SKM-1 (cell line): ENCODE measurements at regions not wholly inside any gene's neighbourhood (a gene's known extent, or its start where the extent isn't known, plus 50 kb on each side); places are given as distances from the start of the nearest gene placed in this dataset.

Source experiments
- DNase-seq: peaks from one replicate; lab custom pipeline; 2025; ENCODE audit not compliant: unreplicated experiment; lab: John Stamatoyannopoulos, UW

- no peak for DNase-seq
Measured at GRCh38 chr2:147384659-147385058, 460.2 kb upstream of the ACVR2A start.

DNA sequence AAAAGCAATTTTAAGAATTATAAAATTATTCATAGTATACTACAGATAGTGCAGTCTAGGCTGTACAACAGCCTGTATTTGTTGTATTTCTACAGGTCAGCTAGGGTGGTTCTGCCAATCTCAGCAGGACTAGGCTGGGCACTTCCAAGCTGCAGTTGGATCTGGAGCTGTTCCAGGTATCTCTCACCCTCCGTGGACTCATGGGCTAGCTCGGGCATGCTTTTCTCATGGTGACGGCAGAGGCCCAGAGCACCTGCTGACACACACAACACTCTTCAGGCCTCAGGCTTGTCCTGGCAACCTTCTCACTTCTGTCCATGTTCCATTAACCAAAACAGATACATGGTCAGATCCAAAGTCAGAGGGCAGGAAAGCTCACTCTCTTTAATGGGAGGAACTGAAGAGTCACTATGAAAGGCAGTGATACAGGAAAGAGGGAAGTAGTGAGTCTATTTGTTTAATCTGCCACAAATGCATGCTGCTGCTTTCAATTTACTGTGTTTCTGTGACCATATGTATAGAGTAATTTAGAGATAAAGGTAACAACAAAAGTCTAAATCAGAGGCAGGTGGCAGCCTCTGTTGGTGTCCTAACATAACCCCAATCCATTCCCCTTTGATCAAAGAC, 462.4 kb upstream of the ACVR2A start:
- DNase-seq, result no peak

GRCh38 chr2:147378403-147378802, 466.4 kb upstream of the ACVR2A start:
- no peak for DNase-seq

DNA sequence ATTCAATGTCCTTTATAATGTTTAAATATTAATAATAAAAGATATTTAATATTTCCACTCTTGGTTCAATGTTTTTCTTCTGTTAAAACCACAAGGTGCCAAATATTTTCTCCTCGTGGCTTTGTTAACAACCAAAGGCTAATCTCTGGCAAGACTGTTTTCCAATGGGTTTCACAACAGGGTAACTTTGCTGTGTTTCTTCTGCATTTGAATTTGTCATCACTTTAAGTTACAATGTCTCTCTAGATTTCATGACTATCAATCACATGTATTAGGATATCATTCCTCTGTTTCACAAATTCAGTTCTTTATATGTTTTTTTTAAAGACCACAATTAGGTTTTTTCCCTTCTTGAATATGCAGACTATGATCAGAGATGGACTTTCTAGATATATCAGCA, 469.8 kb upstream of the ACVR2A start:
- no peak for DNase-seq

- no peak for DNase-seq
Measured at GRCh38 chr2:147374423-147374811, 470.4 kb upstream of the ACVR2A start.

DNA sequence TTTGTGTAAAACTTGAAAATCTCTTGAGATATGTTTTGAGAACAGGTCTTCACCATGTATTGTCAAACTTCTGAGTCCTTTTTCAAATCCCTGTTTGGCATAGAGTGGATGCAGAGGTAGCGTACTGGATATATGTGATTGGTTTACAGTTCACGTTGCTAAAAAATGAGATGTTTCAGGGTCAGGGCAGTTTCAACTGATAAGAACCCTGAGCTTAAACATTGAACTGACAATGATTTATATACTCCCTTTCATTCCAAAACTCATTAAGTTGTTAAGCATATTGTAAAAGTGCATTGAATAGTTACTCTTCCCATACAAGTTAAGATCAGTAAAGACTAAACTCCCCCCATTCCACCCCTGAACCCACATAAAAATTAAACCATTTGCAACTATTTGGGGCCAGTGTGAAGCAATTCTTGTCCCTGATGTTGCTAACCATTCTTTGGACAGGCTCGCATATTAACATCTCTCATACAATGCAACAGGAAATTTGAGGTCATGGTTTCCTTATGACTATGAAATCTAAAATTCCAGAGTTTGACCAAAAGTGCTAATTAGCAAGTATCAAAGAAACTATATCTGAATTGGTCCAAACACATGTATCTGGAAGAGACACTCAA, 470.9 kb upstream of the ACVR2A start:
- no peak for DNase-seq

GRCh38 chr2:147368306-147368705, 476.5 kb upstream of the ACVR2A start:
- no peak for DNase-seq

DNA sequence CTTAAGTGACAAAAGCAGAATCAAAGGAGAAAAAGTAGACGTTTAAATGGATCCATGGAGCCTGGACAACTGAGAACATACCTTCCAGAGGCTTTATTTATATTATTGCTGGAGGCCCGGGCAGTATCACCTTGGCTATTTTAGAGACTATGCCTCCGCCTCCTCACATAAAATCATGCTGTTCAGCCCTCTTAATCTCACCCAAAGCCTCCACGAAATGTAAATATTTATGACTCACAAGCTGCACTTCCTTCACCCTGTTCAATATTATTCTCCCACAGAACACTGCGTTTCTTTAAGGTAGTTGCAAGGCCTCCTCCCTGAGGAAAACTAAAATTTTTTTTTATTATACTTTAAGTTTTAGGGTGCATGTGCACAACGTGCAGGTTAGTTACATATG, 478.6 kb upstream of the ACVR2A start:
- no peak for DNase-seq

DNA sequence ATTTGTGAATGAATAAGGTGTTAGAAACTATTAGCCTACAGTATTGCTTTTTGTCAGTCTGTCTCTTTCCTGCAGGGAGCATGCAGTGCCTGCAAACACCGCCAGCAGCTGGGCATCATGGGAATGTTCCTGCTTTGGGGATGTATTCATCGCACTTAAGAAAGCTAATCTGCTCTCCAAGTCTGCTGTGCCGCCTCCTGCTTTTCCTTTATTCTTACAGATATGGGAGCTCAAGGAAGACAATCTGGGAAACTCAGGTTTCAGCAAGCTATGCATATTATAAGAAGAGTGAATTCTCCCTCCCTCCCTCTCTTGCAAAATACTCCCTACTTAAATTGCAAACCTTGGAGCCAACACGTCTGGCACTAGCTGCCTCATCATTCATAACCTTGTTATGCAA, 479.2 kb upstream of the ACVR2A start:
- DNase-seq, result no peak

DNA sequence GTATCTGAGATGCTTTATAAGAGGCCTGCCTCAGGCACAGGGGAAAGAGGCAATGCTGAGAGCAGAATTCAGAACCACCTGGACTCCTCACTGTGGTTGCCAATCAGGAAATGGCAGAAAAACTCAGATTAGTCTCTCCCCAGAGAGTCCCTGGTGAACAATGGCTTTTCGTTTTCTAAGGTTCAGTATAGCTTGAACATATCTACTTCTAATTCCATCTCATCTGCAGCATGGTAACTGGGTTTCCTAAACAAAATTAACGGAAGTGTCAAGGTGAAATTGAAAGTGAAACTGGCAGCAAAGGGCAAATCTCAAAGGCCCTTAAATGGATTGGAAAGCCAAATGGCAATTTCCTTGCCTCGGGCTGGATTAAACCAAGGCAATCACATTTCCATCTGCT, 480.2 kb upstream of the ACVR2A start:
- no peak for DNase-seq

DNA sequence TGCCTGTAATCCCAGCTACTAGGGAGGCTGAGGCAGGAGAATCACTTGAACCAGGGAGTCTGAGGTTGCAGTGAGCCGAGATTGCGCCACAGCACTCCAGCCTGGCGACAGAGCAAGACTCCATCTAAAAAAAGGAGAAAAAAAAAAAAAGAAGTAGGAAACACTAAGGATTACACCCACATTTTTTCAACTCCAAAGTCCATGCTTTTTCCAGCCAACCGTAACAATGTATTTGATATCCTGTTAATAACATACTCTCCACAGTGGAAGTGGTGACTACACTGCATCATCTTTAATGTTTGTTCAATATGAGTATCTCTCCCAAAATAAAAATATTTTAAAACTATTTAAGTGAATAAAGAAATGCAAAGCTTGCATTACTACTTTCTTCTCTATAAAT, 481.6 kb upstream of the ACVR2A start:
- no peak for DNase-seq

DNA sequence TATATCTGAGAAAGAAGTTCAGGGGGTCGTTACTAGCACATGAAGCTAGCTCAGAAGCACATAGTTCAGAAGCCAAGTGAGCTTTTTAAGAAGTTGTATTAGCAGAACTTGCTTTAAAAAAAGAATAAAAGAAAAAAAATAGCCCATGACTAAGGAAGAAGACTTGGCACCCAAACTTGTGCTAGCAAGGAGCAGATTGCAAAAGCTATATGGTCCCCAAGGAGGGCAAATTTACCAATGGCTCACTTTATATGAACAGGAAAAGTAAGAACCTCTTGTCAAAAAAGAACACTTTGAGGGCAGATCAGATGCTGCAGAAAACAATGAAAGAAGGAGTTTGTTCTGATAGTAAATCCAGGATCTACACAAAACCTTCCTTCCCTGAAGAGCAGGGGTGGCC, 486.5 kb upstream of the ACVR2A start:
- DNase-seq, result no peak

GRCh38 chr2:147356157-147356556, 488.7 kb upstream of the ACVR2A start:
- no peak for DNase-seq

GRCh38 chr2:147355706-147356105, 489.1 kb upstream of the ACVR2A start:
- no peak for DNase-seq

GRCh38 chr2:147353072-147353381, 491.8 kb upstream of the ACVR2A start:
- DNase-seq, result no peak

DNA sequence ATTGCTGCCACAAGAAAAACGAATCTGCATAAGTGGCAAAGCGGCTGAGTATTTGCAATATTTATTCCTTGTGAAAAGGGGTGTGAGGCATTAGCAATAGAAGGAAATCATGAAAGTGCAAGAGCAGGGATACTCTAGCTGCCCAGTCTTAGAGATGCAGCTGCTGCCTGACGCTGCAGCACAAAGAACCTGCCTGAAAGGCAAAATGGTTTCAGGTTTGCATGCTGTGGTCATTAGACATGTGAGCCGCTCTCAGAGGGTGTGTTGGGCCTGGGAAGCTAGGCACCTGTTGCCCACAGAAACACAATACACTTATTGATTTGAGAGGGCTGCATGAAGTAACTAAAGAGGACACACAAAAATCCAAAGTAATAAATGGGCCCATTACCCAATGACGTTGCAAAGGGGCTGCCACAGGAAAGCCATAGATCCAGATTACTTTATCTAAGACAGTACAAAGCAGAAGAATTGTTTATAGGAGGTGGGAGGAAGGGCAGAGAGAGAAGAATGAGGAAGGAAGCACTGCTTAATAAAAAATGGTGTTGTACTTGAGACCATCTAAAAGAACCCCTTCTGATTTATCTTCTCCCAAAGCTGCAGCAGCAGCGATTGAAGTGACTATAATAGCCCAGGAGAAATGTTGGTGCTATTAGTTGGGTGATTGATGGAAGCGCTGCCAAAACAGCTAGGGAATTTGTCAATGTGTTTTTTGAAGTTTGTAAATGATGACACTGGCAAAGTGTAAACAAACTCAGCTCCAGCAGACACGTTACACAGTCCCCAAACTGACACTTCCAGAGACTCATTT, 492.4 kb upstream of the ACVR2A start:
- DNase-seq, result no peak

- DNase-seq, result no peak
Measured at GRCh38 chr2:147351784-147352183, 493.0 kb upstream of the ACVR2A start.

- no peak for DNase-seq
Measured at GRCh38 chr2:147348931-147349555, 495.8 kb upstream of the ACVR2A start.

DNA sequence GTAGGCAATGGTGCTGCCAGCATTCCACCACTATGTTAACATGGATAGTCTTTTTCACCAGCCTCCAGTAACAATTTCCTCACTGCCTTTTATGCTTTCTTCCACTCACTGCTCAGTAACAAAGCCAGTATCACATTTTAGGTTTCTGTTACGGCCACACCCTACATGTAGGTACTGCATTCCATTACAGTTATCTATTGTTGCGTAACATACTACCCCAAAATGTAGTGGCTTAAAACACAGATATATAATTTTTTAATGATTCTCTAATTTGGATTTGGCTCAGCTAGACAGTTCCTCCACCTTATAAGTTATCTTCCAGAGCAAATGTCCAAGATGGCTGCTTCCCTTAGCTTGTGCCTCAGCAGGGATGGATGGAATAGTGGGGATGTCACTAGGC, 498.7 kb upstream of the ACVR2A start:
- DNase-seq, result no peak

- DNase-seq, result no peak
Measured at GRCh38 chr2:147345246-147345645, 499.6 kb upstream of the ACVR2A start.

DNA sequence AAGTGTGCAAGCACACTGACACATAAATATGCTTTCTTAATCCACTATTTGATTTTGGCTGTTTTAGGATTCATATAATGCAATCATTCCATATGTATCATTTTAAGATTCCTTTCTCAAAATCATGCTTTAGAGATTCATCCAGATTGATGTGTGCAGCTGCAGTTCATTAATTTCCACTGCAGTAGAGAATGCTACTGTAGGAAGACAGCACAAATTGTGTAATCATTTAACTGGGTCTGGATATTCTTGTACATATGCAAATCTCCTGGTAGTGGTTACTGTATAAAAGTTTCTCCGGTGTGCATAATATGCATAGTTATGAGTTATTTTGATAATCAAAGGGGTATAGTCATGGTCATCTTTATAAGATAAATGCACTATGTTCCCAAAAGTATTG, 502.5 kb upstream of the ACVR2A start:
- DNase-seq, result no peak

DNA sequence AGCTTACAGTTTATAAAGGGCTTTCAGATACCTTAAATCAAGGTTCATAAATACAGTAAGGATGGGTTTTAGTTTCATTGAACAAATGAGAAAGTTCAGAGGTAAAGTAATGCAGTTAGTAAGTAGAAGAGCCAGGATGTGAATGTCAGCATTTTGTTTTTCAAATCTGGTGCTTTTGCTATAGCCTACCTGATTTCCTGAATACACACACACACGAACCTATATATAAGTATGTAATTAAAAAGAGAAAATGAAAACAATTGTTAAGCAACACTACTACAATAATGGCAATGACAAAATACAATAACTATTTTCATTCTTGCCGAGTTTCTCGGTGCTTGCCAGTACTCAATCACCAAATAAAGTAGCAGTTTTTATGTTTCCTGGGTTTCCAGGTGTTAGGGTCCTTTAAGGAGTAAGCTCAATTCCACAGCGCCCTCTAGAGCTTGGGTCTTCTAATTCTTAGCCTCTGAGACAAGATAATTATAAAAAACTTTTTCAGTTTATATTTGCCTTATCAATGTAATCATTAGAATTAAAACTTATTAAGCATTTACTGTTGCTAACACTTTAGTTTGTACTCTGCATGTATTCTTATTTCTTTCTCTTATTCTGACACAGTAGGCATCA, 512.9 kb upstream of the ACVR2A start:
- DNase-seq, result no peak
